LNCAP (cell line): ENCODE measurements at regions not wholly inside any gene's neighbourhood (a gene's known extent, or its start where the extent isn't known, plus 50 kb on each side); places are given as distances from the start of the nearest gene placed in this dataset.

Experiments
- TF ChIP-seq, protein P1 (sequence below): fragments of 450-650 bp; IDR thresholded peaks from 2 replicates; pipeline ENCODE4 v1.5.1; 2017; ENCODE audit warnings: mild to moderate bottlenecking

DNA sequence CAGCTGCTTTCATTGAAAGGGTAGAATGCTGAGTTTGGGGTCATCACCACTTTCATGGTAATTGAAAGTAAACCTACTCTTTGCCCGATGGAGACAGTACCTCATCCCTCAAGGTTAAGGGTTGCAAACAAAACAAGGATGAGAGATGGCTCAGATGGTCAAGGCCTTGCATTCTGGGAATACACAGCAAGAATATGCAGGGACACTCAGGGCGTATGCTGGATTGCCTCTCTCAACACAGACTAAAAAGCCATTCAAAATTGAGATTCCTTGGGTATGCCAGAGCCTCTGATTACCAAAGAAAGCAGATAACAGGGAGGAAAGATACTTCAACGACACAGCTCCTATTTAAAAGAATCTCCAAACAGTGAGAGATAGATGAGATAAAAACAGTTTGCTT lies 310.4 kb downstream of the ARAP2 start:
- TF ChIP-seq, protein P1, sequence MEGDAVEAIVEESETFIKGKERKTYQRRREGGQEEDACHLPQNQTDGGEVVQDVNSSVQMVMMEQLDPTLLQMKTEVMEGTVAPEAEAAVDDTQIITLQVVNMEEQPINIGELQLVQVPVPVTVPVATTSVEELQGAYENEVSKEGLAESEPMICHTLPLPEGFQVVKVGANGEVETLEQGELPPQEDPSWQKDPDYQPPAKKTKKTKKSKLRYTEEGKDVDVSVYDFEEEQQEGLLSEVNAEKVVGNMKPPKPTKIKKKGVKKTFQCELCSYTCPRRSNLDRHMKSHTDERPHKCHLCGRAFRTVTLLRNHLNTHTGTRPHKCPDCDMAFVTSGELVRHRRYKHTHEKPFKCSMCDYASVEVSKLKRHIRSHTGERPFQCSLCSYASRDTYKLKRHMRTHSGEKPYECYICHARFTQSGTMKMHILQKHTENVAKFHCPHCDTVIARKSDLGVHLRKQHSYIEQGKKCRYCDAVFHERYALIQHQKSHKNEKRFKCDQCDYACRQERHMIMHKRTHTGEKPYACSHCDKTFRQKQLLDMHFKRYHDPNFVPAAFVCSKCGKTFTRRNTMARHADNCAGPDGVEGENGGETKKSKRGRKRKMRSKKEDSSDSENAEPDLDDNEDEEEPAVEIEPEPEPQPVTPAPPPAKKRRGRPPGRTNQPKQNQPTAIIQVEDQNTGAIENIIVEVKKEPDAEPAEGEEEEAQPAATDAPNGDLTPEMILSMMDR = no peak

DNA sequence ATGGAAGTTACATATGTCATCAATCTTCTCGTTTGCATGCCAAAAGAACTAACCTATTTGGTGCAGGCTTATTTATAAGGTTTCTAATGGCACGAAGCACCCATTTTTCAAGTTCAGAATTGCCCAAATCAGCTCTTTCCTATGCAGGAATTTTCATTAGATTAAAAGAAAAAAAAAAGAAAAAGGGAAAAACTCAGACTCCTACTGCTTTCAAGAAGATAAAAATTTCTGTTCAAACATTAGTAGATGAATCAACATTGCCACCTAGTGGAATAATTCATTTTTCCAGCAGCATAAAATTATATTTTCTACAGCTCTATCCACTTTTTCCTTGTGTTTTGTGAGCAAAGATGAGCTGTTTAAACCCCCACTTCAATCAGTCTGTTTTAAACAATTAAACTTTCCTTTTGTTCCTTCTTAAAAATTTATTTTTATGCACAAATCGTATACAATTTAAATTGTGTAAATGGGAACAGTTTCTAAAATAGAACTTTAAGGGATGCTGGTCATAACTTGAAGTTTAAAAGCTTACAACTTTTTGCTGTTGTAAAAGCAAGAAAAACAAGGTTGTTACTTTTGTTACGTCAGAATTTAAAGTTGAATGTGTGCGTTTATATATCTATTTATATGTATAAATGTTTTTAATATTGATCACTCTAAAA lies 309.9 kb downstream of the ARAP2 start:
- TF ChIP-seq, protein P1 = peak; percentile 67

DNA sequence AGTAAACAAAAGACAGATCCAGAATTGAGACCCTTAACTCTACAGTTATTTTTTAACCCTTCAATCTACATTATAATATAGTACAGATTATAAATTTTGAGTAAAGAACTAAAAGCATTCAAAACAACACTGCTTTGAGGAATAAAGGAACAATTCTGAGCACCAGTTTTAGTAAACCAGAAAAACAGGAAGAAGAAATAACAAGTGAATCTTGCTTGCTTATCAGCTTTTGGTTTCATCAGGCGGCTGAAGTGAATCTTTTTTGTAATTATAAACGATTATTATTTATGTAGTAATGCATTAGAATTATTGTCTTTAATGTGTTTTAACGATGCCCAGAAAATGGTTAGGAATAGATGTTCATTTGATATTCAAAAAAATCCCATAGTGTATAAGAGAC lies 305.4 kb downstream of the ARAP2 start:
- TF ChIP-seq, protein P1 = no peak

DNA sequence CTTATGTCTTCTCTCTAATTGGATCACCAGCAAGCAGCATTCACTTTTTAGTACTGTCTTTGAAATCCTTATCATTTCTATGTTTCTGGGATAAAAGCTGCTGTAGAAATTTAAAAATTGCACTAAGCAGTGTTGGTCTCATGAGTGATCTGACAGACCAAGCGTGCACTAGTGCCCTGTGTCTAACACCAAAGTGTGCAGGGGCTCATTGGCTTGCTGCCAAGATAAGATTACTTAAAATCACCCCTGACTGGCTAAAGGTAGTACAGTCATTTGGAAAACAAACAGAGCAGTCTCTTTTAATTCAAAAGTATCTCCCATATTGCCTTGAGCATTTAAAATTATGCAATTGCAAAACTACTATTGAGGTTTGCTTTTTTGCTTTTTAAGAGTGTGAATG lies 304.6 kb downstream of the ARAP2 start:
- TF ChIP-seq, protein P1 = no peak

DNA sequence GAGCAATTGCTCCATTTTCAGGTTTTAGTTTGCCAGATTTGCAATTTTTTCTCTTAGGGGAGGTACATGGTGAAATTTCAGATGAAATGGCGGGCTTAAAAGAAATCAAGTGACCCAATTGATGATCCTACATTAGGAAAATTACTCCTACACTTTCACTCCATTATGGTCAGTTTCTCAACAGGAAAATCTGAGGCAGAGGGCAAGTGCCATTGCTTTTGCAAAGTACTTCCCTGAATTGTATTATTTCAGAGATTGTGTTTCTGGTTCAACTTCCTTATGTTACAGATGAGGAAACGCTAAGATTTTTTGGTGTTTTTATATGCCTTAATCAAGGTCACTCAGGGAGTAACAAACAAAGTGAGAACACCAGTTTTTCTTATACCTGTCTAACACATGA lies 302.2 kb downstream of the ARAP2 start:
- TF ChIP-seq, protein P1 = no peak

DNA sequence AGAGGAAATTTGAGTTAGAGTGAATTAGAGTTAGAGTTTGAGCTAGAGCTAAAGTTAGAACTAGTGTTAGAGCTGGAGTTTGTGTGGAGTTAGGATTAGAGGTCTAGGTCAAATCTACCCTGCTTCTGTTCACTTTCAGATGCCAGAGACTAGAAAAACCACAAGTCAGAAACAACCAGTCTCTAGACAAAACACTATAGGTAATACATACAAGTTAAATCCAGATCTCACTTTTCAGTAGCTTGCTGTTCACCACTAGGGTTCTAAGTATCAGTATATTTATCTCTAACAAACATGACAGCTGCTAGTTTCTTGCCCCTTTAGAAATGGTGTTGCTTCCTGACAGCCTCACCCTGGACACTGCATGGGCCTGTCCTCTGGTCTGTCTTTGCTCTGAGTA lies 300.7 kb downstream of the ARAP2 start:
- TF ChIP-seq, protein P1 = no peak

DNA sequence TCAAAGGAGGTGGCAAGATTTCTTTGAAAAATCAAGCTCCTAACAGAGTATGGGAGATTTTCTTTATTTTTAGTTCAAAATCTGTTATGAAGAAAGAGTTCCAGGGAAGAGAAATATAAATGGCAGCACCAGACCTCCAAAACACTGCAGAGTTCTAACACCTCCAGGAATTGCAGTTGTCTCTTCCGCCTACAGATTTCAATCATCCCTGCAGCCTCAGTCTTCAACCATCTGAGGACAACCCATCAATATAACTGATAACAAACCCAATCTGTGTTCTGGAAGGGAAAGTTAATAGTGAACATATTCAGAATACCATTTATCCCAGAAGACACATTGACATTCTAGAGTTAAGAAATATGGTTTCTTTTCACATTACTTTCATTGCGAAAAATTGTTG lies 296.1 kb downstream of the ARAP2 start:
- TF ChIP-seq, protein P1 = no peak

DNA sequence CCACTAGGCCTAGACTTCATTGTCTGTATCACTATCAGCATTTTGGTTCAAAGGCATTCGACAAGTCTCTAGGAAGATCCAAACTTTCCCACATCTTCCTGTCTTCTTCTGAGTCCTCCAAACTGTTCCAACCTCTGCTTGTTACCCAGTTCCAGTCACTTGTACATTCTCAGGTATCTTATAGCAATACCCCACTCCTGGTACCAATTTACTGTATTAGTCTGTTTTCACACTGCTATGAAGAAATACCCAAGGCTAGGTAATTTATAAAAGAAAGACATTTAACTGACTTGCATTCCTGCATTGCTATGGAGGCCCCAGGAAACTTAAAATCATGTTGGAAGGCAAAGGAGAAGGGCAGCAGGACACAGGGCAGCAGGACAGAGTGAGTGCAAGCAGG lies 293.9 kb downstream of the ARAP2 start:
- TF ChIP-seq, protein P1 = no peak
